Peyer's patch (tissue), 4 donors: ENCODE measurements at regions not wholly inside any gene's neighbourhood (a gene's known extent, or its start where the extent isn't known, plus 50 kb on each side); places are given as distances from the start of the nearest gene placed in this dataset.

Experiments used
- CTCF ChIP-seq, 6 experiments: fragments of 450-650 bp in 4 of 6; fragments of 200-600 bp in 2 of 6; sonication (generic) in 1 of 6; IDR thresholded peaks; one replicate each; pipeline ENCODE4 v1.5.1; 2017 to 2019; ENCODE audit warnings: antibody characterized with exemption in 6 of 6, mild to moderate bottlenecking in 3 of 6, moderate library complexity in 1 of 6
- POLR2A ChIP-seq, 2 donors: fragments of 450-650 bp; IDR thresholded peaks; one replicate each; pipeline ENCODE4 v1.5.1; 2017; ENCODE audit warnings: antibody characterized with exemption in 2 of 2, mild to moderate bottlenecking in 2 of 2, moderate library complexity in 2 of 2

- no peak for TF ChIP-seq CTCF (IDR thresholded peaks at IDR 0.05)
- TF ChIP-seq POLR2A (IDR thresholded peaks at IDR 0.05): no peak
These were observed 418.6 kb downstream of the MRPL39 start for GRCh38 chr21:25188677-25189079.
